ENCODE measurements at regions not wholly inside any gene's neighbourhood (a gene's known extent, or its start where the extent isn't known, plus 50 kb on each side); places are given as distances from the start of the nearest gene placed in this dataset.

DNA sequence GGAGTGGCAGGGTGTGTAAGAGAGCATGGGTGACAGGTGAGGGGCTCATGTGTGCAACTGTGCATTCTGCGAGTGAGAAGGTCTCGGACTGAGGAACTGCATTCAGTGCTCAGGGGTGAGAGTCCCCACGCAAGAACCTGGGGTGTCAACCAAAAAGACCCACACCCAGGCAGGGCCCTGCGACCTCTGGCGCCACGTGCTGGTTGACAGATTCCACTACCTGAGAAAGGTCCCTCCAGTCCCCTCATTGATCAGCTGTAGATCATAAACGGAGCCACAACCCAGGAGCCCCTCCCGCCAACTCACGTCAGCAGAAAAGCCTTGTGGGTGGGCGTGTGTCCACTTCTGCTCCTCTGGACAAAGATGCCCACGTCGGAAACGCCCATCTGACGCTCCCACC lies 98.7 kb downstream of the ASCL4 start:
- no peaks in the 10 kb centered on the region for H3K4me1 ChIP-seq
- H3K36me3 ChIP-seq = no peaks in the 10 kb centered on the region
- no peak overlapping the region for H3K4me3 ChIP-seq
- H3K27me3 ChIP-seq = no peaks in the 10 kb centered on the region
- no peak overlapping the region for H3K27ac ChIP-seq
- DNase-seq (ENCODE audit: low spot score) = no peak
- no peaks in the 10 kb centered on the region for H3K9me3 ChIP-seq
- TF ChIP-seq, protein P1, sequence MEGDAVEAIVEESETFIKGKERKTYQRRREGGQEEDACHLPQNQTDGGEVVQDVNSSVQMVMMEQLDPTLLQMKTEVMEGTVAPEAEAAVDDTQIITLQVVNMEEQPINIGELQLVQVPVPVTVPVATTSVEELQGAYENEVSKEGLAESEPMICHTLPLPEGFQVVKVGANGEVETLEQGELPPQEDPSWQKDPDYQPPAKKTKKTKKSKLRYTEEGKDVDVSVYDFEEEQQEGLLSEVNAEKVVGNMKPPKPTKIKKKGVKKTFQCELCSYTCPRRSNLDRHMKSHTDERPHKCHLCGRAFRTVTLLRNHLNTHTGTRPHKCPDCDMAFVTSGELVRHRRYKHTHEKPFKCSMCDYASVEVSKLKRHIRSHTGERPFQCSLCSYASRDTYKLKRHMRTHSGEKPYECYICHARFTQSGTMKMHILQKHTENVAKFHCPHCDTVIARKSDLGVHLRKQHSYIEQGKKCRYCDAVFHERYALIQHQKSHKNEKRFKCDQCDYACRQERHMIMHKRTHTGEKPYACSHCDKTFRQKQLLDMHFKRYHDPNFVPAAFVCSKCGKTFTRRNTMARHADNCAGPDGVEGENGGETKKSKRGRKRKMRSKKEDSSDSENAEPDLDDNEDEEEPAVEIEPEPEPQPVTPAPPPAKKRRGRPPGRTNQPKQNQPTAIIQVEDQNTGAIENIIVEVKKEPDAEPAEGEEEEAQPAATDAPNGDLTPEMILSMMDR (IDR thresholded peaks at IDR 0.05) = no peak

- Histone ChIP-seq H3K36me3 (no peaks in the 10 kb centered on the region), H3K27ac (no peak overlapping the region), H3K4me1 (no peaks in the 10 kb centered on the region), H3K27me3 (no peaks in the 10 kb centered on the region), H3K9me3 (no peaks in the 10 kb centered on the region), H3K4me3 (no peak overlapping the region)
- TF ChIP-seq, protein P1 (IDR thresholded peaks at IDR 0.05) = no peak
- no peak for DNase-seq (ENCODE audit: low spot score)
Measured at GRCh38 chr12:107875786-107876185, 101.3 kb downstream of the ASCL4 start.

DNA sequence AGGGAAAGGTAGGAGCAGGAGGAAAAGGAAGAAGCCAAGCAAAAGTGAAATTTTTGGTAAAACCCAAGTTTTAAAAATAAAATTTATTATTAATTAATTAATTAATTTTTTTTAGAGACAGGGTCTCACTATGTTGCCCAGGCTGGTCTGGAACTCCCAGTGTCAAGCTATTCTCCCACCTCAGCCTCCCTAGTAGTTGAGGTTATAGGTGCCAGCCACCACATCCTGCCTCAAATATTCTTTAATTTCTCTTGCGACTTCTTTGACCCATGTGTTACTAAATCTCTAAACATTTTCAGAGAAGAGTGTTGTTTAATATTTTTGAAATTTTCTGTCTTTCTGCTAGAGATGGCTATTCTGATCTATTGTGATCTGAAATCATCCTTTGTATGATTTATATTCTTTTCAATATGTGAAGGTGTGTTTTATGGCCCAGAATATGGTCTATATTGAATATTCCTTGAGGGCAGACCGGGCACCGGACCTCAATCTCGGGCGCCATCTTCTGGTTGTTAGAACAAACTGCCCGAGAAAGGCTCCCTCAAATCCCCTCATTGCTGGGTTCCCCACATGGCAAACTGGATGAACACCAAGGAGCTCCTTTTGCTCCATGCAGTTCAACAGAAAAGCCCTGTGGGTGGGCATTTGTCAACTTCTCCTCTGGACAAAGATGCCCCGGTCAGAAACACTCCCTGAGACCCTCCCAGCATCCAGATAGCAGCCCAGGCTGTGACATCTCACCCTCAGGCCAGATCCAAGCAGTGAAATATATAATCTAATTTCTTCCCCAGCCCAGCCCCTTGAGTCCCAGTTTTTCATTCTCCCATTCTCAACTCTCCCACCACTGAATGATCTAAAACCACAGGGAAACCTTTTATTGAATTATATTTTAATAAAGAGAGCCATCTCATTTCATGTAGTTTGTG lies 110.5 kb downstream of the ASCL4 start:
- no peaks in the 10 kb centered on the region for H3K36me3 ChIP-seq
- H3K9me3 ChIP-seq = no peaks in the 10 kb centered on the region
- H3K4me1 ChIP-seq = no peaks in the 10 kb centered on the region
- TF ChIP-seq, protein P1 (IDR thresholded peaks at IDR 0.05) = peak; percentile 31 to 68
- H3K27ac ChIP-seq = no peak overlapping the region
- H3K4me3 ChIP-seq = no peak overlapping the region
- no peaks in the 10 kb centered on the region for H3K27me3 ChIP-seq
- peak; percentile 61 for DNase-seq (ENCODE audit: low spot score)

- Histone ChIP-seq H3K36me3 (no peaks in the 10 kb centered on the region), H3K4me3 (no peak overlapping the region), H3K27ac (no peak overlapping the region), H3K4me1 (no peaks in the 10 kb centered on the region), H3K9me3 (no peaks in the 10 kb centered on the region), H3K27me3 (no peaks in the 10 kb centered on the region)
- no peak for DNase-seq (ENCODE audit: low spot score)
- TF ChIP-seq, protein P1 (IDR thresholded peaks at IDR 0.05) = no peak
Measured at GRCh38 chr12:107888789-107889188, 114.3 kb downstream of the ASCL4 start.

DNA sequence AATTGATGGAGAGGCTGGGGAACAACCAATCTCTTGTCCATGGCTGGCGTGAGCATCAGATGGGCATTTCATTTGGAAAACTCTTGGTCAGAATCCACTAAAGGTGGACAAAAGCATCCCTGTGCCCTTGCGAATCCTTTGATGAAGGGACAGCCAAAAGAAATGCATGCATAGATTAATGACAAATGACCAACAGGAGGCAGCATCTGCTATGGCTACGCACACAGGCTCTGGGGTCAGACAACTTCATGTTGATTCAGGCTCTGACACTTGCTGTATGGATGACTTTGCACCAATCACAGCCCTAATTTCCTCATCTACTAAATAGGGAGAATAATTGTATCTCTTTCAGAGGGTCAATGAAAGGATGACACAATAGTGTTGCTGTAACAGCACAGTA lies 117.5 kb downstream of the ASCL4 start:
- no peak for DNase-seq (ENCODE audit: low spot score)
- TF ChIP-seq, protein P1 (IDR thresholded peaks at IDR 0.05) = no peak
- no peaks in the 10 kb centered on the region for H3K36me3 ChIP-seq

More for the DNA sequence above, 117.5 kb downstream of the ASCL4 start:
- Histone ChIP-seq H3K27me3 (no peaks in the 10 kb centered on the region), H3K9me3 (no peaks in the 10 kb centered on the region), H3K4me3 (no peak overlapping the region), H3K27ac (no peak overlapping the region), H3K4me1 (no peaks in the 10 kb centered on the region)

All from right atrium auricular region (tissue), 2 donors.